ENCODE measurements at regions not wholly inside any gene's neighbourhood (a gene's known extent, or its start where the extent isn't known, plus 50 kb on each side); places are given as distances from the start of the nearest gene placed in this dataset.

DNA sequence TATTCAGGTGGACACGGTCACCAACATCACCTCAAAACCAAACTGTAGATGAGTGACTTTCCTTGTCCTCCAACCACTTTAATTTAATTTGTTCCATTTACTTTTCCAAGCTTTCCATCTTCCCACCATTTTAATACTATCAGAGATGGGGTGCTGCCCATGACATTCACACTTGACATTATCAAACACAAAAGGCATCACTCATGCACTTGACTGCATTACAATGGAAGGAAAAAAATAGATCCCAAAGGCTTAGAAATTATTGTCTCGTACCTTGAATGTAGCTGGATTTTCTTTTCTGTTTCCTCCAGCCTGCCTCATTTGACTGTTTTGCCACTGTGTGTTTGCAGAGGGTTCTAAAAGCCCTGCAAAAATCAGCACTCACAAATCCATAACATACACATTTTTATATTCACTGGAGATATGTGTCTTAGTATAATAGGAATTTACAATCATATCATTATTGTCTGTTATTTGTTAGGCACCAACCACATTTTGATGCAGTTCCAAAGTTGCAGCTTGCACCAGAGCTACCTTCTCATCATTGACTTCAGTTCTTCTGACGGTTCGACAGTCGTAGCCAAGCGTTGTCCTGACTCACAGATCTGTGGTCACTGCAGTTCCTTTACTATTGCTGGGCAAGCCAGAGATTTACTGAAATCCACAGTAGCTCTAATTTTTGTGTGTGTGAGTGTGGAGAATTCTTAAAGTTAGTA lies 712.3 kb upstream of the WWC1 start:
- DNase-seq, result no peak

DNA sequence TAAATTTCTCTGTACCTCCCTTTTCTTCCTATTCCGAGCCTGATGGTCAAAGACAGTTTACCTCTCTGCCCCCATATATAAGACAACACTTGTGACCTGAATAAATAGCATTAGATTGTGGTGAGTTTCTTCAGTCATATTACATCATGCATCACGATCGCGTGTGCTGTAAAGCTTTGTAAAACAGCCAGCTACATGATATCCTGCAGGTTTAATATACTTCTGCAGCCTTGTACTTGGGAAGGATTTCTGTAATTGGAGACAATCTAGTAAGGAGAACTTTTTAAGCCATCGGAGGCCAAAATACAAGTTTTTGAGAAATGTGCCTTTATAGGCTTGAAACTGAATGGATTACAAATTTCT lies 711.8 kb upstream of the WWC1 start:
- DNase-seq, result no peak

DNA sequence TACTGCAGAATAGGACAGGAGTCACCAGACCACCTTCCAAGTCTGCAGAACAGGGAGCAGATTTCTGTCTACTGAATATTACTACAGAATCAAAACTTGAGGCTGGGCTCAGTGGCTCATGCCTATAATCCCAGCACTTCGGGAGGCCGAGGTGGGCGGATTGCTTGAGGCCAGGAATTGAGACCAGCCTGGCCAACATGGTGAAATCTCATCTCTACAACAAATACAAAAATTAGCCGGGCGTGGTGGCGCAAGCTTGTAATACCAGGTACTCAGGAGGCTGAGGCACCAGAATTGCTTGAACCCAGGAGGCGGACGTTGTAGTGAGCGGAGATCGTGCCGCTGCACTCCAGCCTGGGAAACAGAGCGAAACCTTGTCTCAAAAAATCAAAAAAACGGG lies 710.8 kb upstream of the WWC1 start:
- no peak for DNase-seq

DNA sequence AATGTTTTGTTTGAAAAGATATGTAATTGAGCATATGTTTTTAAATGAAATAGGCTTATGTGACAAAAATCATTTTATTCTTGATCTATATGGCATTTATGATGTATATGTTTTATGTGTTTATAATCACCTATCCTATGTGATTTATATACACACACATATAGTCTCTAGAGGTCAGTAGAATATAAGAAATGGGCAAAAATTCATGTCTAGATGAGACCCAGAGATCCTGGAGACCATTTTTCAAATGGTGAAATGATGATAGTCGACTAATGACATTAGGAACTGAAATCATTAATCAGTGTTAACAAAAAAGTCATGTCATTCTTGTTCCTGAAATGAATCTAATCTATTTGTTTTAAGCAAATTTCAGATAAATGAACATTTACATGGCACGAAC lies 709.2 kb upstream of the WWC1 start:
- no peak for DNase-seq

DNA sequence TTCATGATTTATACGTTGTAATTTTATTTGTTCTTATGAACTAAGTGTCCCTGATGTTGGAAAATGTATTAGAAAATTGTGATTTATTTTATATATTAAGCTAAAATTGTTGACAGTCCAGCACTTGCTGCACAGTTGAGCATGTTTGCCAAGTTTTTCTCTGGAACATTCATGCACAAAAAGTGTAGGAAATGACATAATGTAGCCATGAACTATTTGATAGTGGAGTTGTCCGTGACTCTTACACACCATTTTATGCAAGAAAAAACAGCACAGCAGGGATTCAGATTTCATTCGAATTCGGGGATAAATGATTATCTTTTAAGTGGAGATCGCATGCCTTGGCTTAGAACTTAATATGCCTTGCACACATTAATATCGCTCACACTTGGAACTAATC lies 708.6 kb upstream of the WWC1 start:
- no peak for DNase-seq

DNA sequence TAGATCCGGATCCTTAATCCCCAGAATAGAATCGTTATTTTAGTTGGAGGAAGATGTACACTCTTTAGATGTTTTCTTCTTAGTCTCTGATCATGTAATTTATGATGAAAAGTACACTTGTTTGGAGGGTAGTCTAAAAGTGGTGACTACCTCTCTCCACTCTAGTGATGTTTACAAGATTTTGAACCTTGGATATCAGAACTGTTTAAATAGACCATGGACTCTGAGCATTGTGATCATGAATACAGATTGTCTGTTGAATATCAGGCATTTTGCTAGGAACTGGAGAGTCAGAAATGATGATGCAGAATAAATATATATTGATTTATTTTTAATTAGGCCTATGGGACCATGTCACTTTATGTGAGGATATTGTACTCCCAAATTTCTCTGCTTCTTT lies 706.3 kb upstream of the WWC1 start:
- DNase-seq, result no peak

DNA sequence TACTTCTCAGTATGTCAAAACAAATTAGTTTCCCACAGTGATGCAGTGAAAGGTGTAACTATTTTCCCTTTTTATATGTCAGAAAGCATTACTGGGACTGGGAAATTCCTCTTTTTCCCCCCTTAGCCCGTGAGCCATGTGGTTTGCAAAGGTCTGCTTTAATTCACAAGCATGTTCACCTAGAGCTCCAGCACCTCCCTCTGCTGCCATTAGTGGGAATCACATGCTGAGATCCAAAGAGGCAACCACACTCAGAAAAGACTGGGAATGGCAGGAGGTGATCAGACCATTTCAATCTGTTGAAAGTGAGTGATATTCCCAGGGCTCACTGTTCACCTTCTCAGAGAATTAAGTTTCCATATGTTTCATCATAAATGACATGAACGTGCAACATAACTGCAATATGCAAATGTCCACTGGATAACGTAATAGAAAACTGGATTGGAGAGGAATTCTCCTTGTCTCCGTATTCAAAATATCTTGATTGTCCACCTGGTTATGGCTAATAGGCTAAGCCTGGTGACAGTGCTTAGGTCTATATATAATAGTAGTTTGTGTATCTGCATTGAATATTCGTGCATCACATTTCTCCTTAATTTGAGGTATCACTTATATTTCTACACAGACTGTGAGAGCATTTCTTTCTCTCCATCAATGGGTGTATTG lies 703.5 kb upstream of the WWC1 start:
- DNase-seq, result no peak

DNA sequence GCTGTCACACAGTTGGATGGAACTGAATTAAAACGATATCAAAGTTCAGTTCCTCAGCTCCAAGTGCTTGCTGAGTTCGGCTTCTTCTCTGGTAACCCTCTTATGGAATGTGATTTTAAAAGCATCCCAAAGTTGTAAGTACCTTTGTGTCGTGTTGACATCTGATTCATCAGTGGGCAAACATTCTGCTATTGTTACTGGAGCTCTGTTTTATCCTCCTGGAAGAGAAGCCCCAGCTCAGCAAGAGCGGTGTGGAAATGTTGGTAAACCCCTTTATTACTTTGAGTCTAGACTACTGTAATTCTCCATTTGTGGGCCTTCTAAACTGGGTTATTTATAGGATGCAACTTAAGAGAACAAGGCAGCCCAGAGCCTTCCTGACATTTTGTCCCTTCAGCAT lies 699.3 kb upstream of the WWC1 start:
- DNase-seq, result no peak

DNA sequence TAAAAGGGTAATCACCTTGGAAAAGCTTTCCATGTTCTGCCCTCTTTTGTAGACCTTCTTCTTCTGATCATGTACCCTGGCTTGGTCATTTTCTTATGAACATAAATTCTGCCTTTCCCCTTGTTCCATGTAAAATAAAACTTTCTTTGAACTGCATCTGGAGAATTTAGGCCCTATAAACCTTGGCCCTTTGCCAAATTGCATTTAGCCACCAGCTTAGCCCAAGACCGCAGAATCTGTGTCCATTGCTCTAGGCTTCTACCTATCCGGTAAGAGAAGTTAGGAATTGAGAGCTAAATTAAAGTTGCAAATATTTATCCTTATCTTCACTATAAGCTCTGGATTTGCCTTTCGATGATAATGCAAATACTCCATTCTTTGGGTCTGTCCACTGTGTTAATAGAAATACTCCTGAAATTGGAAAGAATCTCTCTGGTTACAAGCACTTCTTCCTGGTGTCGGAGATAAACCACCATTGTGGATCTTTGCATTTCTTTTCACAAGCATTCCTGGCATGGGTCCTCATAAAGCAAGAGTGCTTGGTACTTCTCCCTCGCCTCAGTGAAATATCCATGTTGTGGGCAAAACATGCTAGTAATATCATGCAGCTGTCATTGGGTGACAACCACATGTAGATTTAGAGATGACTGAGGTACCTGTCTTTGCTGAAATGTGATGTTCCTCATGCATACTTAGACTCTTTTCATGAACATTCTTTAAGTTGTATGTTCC lies 698.0 kb upstream of the WWC1 start:
- no peak for DNase-seq

DNA sequence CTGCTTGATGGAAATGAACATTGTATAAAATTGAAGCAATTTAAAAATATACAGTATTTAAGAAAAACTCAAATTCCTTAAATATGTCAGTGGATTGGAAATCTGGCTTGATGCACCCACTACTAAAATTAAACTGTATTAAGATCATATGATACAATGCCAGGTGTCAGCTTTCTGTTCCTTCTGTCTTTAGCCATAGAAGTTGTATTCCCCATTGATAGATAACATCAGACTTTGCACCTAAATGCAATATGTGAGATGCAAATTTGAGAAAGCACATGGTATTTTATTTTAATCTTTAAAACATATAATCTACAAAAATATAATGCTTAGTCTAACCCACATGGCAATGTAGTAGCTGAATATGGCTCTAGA lies 697.4 kb upstream of the WWC1 start:
- DNase-seq, result no peak

DNA sequence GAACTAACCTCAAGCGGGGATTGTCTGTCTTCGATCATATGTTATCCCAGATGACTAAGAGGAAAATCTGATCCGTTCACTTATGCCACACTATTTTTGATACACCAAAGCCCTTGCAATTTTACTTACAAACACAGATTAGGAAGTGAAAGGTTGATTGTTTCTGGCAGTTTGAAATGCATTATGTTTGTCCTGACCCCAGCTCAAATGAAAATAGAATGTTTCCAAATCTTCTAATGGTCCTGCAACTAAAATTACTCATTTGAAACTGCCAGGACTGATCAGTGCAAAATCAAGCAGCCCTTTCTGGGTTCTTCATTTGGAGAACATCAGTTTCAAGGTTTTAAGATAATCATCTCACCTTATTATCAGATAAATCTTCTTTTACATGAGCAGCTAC lies 696.7 kb upstream of the WWC1 start:
- DNase-seq, result no peak

DNA sequence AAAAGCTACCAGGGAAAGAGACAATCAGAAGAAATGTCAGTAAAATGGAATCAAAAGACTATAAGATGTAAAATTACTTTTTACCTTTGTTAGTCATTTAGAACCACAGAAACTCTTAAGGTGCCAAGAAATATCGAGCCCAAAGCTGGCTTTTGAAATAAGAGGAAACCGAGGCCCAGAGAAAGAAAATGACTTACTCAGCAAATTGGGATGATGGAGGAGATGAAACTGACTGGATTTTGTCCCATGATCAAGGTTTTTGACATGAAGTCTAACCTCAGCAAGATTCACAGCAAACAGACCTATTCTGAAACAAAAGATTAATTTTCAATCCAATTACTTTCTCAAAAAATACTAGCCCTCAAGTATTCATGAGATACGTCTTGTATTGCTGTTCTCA lies 696.2 kb upstream of the WWC1 start:
- no peak for DNase-seq

DNA sequence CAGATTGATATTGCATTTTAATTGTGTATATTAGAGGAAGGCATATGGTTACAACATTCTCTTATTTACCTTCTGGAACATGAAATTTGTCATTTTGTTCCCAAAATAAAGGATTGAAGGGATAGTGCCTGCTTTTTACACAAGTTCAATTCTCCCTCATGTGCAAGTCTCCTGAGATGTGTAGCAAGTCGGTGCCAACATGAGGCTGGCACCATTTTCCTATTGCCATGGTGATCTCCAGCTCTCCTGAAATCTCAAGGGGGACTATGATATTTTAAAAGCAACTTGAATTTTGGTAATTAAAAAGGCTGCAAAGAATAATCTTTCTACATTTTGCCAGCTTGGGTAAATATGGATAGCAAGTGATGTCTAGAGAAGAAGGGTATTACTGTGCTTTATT lies 693.3 kb upstream of the WWC1 start:
- DNase-seq, result no peak

DNA sequence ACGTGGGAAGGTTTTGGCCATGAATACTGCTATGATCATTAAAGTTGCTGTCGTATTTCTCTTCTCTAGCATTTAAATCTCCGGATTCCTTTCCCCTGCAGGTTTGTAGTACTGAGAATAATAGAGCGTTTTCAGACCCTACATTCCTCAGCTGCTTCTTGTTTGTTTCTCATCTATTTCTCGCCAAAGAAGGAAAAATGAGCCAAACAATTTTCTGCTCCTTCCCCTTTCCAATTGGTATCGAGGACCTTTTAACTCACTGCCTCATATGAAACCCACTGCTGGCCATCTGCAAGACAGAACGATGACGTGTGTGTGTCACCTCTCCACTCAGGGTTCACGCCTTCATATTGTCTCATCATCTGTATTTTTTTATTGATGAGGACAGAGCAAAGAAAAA lies 689.4 kb upstream of the WWC1 start:
- peak; percentile 32 for DNase-seq

DNA sequence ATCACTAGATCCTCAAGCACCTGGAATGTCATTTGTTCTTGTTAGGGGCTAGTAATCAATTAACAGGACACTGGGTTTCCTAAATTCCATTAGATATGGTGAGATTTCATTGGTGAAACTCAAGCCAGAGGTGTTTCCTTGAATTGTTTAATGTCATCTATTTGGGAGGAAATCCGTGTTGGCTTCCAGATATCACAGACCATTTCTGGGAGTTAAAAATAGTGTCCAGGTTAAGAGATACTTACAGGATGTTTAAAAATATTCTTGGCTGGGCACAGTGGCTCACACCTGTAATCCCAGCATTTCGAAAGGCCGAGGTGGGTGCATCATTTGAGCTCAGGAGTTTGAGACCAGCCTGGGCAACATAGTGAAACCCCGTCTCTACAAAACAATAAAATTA lies 688.3 kb upstream of the WWC1 start:
- DNase-seq, result no peak

DNA sequence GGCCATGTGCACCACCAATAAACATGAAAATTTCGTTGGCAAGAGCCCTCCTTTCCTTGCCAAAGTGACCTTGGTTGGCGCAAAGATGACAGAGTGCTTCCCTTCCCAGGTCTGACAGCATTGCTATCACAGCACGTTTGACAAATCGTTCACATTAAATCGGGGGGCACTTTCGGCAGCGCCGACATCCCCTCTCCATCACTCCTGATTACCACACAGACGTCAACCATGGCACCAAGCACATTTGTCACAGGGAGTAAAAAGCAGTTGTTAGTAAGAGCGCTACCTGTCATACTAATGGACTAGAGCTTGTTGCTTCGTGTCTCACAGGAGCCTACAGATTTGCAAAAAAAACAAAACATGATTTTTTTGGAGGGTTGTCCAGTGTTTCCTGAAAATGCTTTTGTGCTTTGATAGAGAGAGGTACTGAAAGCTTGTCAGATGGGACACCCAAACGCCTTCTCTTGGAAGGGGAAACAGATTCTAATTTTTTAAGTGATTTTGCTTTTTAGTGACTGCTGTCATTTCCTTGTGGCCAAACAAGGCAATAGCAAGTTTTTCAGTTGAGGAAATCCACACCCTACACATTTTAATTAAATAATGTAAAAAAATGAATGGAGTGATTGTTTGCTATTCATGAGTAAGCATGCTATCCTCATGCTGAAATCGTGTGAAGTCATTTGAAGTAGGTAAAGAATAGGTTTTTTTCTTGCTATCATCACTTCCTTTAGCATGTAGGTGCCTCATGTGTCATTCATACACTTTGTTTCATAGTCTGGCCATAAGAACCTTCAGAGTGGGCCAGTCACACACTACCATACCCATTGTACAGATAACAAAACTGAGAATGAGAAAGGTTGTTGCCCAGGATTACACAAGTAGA lies 682.8 kb upstream of the WWC1 start:
- no peak for DNase-seq

DNA sequence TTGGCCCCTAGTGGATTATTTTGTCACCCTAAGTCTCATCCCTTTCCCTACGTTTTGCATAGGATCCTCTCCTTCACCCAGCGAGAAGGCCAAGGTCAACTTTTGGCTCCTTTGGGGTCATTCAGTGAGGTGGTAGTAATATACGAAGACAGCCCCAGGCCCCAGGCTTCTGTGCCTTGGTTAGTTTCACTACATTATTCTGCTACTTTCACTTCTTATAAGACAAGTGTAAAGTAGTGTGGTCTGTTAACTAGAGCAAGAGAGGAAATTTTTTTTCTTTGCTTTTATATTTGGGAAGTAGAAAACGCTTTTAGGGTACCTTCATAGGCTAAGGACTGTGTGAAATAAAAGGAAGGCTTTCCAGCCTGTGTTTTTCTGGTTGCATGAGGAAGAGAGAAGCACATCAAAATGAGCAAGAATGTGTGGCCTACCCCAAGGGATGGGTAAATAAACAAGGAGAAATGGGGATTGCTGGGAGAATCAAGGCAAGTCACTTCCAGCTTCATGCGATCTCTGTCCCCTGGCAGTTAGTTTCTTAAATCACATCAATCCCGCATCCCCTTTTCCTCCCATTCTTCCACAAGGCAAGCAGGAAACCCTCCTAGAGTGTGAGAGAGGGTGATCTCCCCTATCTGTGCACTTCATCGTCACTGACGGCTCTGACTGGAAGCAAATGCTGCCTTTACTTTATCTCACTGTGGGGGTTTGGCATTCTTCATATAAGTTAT lies 677.0 kb upstream of the WWC1 start:
- no peak for DNase-seq

DNA sequence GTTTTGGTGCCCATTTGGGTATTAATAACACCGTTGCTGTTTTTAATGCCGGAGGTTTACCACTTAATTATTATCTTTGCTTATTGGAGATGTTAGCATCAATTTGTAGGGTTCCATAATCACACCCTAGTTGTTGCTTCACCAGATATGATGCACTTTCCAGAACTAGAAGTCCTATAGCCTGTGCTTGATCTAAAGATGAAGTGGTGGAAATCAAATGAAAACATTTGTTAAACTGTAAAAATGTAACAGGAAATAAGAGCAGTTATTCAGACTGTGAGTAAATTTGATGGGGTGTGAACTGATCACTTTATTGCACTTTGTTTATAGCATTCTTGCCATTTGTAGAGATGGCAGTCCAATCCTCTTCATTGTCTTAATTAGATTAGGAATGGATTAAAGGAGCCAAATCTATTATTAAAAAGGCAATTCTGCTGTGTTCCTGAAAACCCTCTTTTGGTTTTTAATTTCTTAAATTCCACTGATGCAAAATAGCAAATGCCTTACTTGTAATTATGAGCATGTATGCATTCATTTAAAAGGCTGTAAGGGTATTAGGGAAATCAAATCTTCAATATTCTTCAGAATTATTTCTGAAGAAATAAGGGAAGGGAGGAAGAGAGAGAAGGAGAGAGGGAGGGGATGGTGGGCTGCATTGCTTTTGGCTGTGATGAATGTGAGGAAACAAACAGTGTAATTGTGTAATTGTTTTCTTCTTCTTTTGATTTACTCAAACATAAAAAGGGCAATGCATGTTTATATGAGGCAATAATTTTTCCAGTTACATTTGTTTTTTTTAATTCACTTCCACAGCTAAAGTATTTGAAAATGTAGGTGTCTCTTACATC lies 675.2 kb upstream of the WWC1 start:
- DNase-seq, result no peak

DNA sequence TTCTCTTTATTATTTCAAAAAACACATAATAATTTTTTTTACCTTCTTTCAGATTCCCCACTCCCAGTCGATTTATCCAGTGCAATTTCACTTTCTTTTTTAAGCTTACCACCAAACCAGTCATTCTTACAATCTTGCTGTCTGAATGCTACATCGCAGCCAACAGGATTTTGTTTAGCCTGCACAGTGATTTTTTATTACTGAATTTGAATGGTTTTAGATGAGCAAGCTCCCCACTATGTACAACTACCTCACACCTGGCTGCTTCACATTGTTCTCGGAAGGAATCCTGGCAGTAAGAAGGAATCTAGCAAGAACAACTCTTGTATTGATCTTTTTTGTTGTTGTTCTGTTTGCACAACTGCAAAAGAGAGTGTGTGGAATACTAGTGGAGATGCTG lies 668.1 kb upstream of the WWC1 start:
- no peak for DNase-seq

DNA sequence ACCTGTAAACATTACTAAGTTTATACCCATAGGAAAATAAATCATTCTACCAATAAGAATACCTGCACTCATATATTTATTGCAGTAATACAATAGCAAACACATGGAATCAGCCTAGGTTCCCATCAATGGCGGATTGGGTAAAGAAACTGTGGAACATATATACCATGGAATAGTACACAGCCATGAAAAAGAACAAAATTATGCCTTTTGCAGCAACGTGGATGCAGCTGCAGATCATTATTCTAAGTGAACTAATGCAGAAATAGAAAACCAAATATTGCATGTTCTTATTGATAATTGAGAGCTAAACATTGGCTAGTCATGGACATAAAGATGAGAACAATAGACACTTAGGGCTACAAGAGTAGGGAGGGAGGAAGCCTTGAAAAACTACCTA lies 667.4 kb upstream of the WWC1 start:
- no peak for DNase-seq
